Common myeloid progenitor, CD34-positive (primary cell): ENCODE measurements at regions not wholly inside any gene's neighbourhood (a gene's known extent, or its start where the extent isn't known, plus 50 kb on each side); places are given as distances from the start of the nearest gene placed in this dataset.
A peak's percentile ranks its signal among the peaks of the same experiment; 100 is the strongest.

Experiments used
- CTCF ChIA-PET: fragments of 350-600 bp; sonication (Branson Sonifier 250); formaldehyde crosslinking; loops from one replicate; lab custom pipeline; 2021; ENCODE audit warnings: antibody characterized with exemption; lab: Charles Lee
- POLR2A ChIA-PET: fragments of 350-600 bp; sonication (Branson Sonifier 250); formaldehyde crosslinking; loops from one replicate; lab custom pipeline; 2021; ENCODE audit warnings: antibody characterized with exemption; lab: Charles Lee
- DNase-seq, 3 donors: peaks; one replicate each; pipeline versions ENCODE4 v3.0.0 to v3.0.0-alpha.2; 2013
- H3K27ac ChIP-seq, 2 experiments: 1 replicate in 1 of 2; 2 replicates in 1 of 2; pipeline ENCODE4 v1.7.0; 2013; ENCODE audit warnings: inconsistent platforms in 2 of 2, low read length in 2 of 2, mild to moderate bottlenecking in 2 of 2, low read depth in 1 of 2, moderate library complexity in 1 of 2; ENCODE audit not compliant: severe bottlenecking in 2 of 2, insufficient read depth in 1 of 2, poor library complexity in 1 of 2
- H3K27me3 ChIP-seq, 5 experiments: replicated peaks in 2 of 5; 1 replicate in 3 of 5; 2 replicates in 2 of 5; pipeline versions ENCODE4 v1.6.1 to v1.7.0; 2013; ENCODE audit warnings: low read length in 4 of 5, mild to moderate bottlenecking in 2 of 5, moderate library complexity in 2 of 5, inconsistent platforms in 1 of 5; ENCODE audit not compliant: insufficient read depth in 5 of 5, control insufficient read depth in 4 of 5
- H3K36me3 ChIP-seq, 4 experiments: 1 replicate in 2 of 4; 2 replicates in 2 of 4; pipeline versions ENCODE4 v1.6.1 to v1.7.0; 2013; ENCODE audit warnings: low read length in 3 of 4, control low read depth in 1 of 4, mild to moderate bottlenecking in 1 of 4; ENCODE audit not compliant: control insufficient read depth in 4 of 4, insufficient read depth in 4 of 4
- H3K4me1 ChIP-seq, 4 experiments: 1 replicate in 3 of 4; 2 replicates in 1 of 4; pipeline versions ENCODE4 v1.6.1 to v1.7.1; 2013; ENCODE audit warnings: low read length in 3 of 4, mild to moderate bottlenecking in 3 of 4, control low read depth in 1 of 4, inconsistent platforms in 1 of 4, moderate library complexity in 1 of 4; ENCODE audit not compliant: control insufficient read depth in 4 of 4, insufficient read depth in 4 of 4; ENCODE audit errors: control extremely low read depth in 1 of 4
- H3K4me3 ChIP-seq, 7 experiments: 1 replicate in 4 of 7; 2 replicates in 3 of 7; pipeline versions ENCODE4 v1.5.1 to v1.7.0; 2013; ENCODE audit warnings: mild to moderate bottlenecking in 7 of 7, low read length in 6 of 7, moderate library complexity in 6 of 7, inconsistent platforms in 2 of 7, low read depth in 2 of 7, control low read depth in 1 of 7; ENCODE audit not compliant: insufficient read depth in 4 of 7, control insufficient read depth in 1 of 7; ENCODE audit errors: extremely low read depth in 1 of 7
- H3K9me3 ChIP-seq, 5 experiments: 1 replicate in 4 of 5; 2 replicates in 1 of 5; pipeline versions ENCODE4 v1.6.1 to v1.7.1; 2013; ENCODE audit warnings: low read length in 4 of 5, mild to moderate bottlenecking in 2 of 5, inconsistent platforms in 1 of 5, low read depth in 1 of 5, moderate library complexity in 1 of 5; ENCODE audit not compliant: control insufficient read depth in 4 of 5, insufficient read depth in 2 of 5; ENCODE audit errors: control extremely low read depth in 1 of 5
- WGBS: methylation state at CpG from one replicate; pipeline ENCODE4 v1.1.5; 2013; ENCODE audit not compliant: insufficient coverage; 5-methylcytosine and 5-hydroxymethylcytosine counted together

DNA sequence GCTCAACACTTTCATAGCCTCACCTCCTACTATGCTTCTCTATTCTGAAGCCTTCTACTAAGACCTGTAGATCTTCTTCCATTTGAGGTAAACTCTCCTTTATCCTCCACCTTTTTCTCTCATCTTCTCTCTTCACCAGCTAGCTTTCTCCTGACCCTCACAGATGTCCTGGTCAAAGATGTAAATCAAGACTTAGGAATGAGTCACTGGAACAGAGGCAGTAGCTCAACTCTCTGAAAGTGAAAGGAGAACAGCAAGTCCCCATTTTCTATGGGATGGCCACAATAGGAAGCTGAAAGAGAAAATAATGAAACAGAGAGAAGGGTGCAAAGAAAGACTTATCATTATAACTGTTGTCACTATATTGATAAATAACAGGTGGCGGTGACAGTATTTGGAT, 86.1 kb upstream of the DOCK9 start:
- DNase-seq, result no peak
- H3K36me3 ChIP-seq, result no peaks in the 10 kb centered on the region
- WGBS, result no CpG with 5 or more reads among the region's 1 CpG
- no peak overlapping the region for H3K27ac ChIP-seq
- H3K27me3 ChIP-seq, result peaks cover 0 to 76% (median 31%) of the 10 kb centered on the region in 5 experiments
- no peaks in the 10 kb centered on the region for H3K9me3 ChIP-seq
- POLR2A ChIA-PET, result no interaction called here
- H3K4me3 ChIP-seq, result no peak overlapping the region
- CTCF ChIA-PET, result interaction anchor here (0.6 to 2.2 kb wide), 4 partner anchors 8 to 91 kb away, joined by 3 to 6 read pairs (median 5); no protein-coding TSS in a partner anchor
- peaks cover 0 to 9% (median 2%) of the 10 kb centered on the region in 4 experiments for H3K4me1 ChIP-seq

DNA sequence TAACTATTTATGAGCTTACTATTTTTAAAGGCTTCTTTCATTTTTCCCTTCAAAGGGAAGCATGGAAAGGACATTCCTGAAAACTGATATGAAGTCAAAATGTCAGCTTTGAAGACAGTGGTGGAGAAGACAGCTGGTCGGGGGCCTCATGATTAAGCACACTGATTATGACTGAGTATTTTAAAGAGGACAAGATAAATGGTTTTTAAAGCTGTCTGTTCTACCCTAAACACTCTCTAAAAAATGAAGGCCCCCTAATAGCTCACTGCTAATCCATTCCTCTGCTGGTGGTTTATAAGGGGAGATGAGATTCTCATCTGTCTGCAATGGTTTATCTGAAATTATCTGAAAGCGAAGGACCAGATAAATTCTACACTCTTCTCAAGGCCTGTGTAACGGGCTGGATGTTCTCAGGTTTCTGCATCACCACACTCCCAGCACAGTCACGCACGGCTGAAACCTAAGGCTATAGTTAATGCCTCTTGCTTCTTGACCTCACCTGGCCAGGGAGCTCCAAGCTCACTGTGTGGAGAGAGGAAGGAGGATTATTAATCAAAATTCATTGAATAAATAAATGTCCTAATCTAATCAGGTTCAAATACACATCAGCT, 86.9 kb upstream of the DOCK9 start:
- Histone ChIP-seq H3K27ac (no peak overlapping the region), H3K9me3 (no peaks in the 10 kb centered on the region), H3K4me1 (peaks cover 0 to 9% (median 2%) of the 10 kb centered on the region in 4 experiments), H3K36me3 (no peaks in the 10 kb centered on the region), H3K4me3 (no peak overlapping the region), H3K27me3 (peaks cover 0 to 68% (median 30%) of the 10 kb centered on the region in 5 experiments)
- WGBS, result 100% methylated on average over 1 of the region's 5 CpGs
- POLR2A ChIA-PET, result no interaction called here
- CTCF ChIA-PET, result interaction anchor here (0.6 to 2.2 kb wide), 5 partner anchors 9 to 92 kb away, joined by 3 to 6 read pairs (median 5); no protein-coding TSS in a partner anchor
- no peak for DNase-seq

DNA sequence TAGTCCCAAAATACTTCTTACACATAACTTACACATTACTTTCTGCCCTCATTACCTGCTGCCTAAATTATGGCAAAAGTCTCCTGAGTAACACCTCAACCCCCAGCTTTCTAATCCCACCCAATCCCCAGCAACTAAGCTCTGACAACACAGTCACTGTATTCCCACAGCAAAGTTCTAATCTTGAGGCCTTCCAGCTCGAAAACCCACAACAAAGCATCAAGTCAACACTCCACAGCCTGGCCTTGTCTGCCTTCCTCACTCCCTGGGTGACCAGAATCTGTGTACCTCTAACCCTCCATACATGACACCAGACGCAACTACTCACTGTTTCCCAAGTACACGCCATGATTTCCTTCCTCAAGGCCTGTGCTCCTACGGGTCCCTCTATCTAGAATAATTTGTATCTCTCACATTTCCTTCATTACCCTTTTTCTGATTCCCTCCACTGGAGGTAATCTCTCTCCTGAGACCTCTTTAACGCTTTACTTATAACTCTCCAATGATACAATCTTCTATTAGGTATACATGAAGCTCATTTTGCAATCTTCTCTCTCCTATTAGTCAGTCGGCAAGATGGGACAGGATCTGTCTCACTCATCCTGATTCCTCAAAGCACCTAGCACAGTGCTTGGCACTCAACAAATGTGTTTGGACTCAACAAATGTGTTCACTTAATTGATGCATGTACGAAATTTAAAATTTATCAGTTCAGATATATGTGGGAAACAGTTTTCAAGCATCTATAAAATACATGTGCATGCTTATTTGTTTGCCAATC, 87.6 kb upstream of the DOCK9 start:
- H3K4me1 ChIP-seq, result peaks cover 0 to 9% (median 2%) of the 10 kb centered on the region in 4 experiments
- no peak overlapping the region for H3K4me3 ChIP-seq
- H3K9me3 ChIP-seq, result no peaks in the 10 kb centered on the region
- CTCF ChIA-PET, result interaction anchor here (0.5 to 2.2 kb wide), 4 partner anchors 9 to 139 kb away, joined by 3 to 6 read pairs (median 4); no protein-coding TSS in a partner anchor
- H3K27me3 ChIP-seq, result peaks cover 0 to 64% (median 30%) of the 10 kb centered on the region in 5 experiments
- DNase-seq, result no peak
- H3K27ac ChIP-seq, result no peak overlapping the region
- POLR2A ChIA-PET, result no interaction called here
- WGBS, result 94% methylated on average over 4 of the region's 7 CpGs
- no peaks in the 10 kb centered on the region for H3K36me3 ChIP-seq

DNA sequence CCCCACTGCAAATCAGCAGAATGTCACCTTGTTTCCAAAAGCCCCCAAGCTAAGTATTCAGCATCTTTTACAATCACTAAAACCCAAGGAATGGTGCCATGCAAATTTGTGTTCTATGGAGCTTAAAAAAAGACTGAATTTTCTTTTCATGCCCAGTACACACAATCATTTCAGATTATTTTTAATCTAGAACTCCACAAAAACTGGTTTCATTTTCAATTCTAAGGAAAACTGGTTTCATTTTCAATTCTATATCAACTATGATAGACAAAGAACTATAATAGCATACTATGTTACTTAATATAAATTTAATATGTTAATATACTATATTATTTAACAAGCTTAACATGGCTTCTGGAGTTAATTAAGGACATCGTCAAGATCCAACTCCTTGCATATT, 88.4 kb upstream of the DOCK9 start:
- Histone ChIP-seq H3K9me3 (no peaks in the 10 kb centered on the region), H3K27ac (no peak overlapping the region), H3K4me1 (peaks cover 0 to 9% (median 2%) of the 10 kb centered on the region in 4 experiments), H3K4me3 (no peak overlapping the region), H3K36me3 (no peaks in the 10 kb centered on the region), H3K27me3 (peaks cover 0 to 59% (median 32%) of the 10 kb centered on the region in 5 experiments)
- no CpG with 5 or more reads among the region's 1 CpG for WGBS
- peak in 1 of 3 donors; percentile 23 for DNase-seq
- ChIA-PET POLR2A (no interaction called here), CTCF (interaction anchor here (0.5 to 1.1 kb wide), 5 partner anchors 8 to 138 kb away, joined by 3 to 5 read pairs (median 3); no protein-coding TSS in a partner anchor)

DNA sequence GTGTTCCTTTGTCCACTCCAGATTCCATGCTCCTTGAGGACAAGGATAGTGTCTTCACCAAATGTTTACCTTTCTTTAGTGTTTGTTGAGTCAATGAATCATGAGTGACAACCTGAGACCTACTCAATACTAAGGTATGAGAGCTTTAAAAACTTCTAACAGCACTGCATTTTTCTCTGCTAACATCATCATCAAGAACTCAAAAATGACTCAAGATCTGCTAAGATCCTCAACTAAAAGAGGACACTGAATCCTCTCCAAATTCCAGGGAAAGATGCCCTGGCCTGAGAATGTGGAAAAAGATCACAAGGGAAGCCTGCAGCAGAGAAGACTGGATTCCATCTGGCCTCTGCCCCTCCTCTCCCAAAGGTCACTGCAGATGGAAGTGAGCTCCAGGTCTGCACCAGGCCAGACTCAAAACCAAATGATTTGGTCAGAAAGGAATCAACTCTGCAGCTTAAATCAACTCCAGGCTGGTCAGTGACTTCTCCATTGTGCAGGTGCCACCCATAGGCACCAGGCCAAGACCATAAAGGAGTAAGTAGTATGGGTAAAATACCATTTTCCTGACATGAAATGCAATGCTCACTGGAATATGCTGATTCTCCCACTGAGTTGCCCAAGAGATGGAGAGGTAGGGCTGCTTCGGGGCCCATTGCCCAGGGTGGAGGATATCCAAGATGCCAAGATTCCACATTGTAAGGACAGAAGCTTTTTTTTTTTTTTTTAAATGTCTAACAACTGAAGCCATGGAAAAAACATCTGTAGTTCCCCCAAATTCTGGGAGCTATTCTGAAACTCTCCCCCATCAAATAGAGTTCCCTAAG, 89.5 kb upstream of the DOCK9 start:
- no peak for DNase-seq
- H3K4me1 ChIP-seq, result peaks cover 0 to 8% (median 1%) of the 10 kb centered on the region in 4 experiments
- H3K36me3 ChIP-seq, result no peaks in the 10 kb centered on the region
- ChIA-PET CTCF (interaction anchor here (0.8 to 1.0 kb wide), 2 partner anchors 11 to 15 kb away, joined by 3 to 5 read pairs; no protein-coding TSS in a partner anchor), POLR2A (no interaction called here)
- no CpG with 5 or more reads among the region's 1 CpG for WGBS
- peaks cover 0 to 57% (median 28%) of the 10 kb centered on the region in 5 experiments for H3K27me3 ChIP-seq
- no peak overlapping the region for H3K27ac ChIP-seq
- H3K4me3 ChIP-seq, result no peak overlapping the region
- H3K9me3 ChIP-seq, result peaks cover 0 to 2% (median 0%) of the 10 kb centered on the region in 5 experiments

DNA sequence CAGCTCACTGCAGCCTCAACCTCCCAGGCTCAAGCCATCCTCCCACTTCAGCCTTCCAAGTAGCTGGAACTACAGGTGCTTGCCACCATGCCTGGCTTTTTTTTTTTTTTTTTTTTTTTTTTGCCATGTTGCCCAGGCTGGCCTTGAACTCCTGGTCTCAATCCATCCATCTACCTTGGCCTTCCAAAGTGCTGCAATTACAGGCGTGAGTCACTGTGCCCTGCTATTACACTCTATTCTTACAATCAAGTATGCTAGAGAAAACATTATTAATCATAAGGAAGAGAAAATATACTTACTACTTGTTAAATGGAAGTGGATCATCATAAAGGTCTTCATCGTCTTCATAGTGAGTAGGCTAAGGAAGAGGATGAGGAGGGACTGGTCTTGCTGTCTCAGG, 93.3 kb upstream of the DOCK9 start:
- H3K36me3 ChIP-seq, result no peaks in the 10 kb centered on the region
- DNase-seq, result no peak
- 100% methylated on average over 1 of the region's 2 CpGs for WGBS
- peaks cover 0 to 24% (median 14%) of the 10 kb centered on the region in 5 experiments for H3K9me3 ChIP-seq
- POLR2A ChIA-PET, result interaction anchor here (0.6 kb wide), 1 partner anchor 93 kb away, joined by 5 read pairs; no protein-coding TSS in a partner anchor
- peaks cover 0 to 40% (median 15%) of the 10 kb centered on the region in 5 experiments for H3K27me3 ChIP-seq
- CTCF ChIA-PET, result interaction anchor here (1.4 kb wide), 1 partner anchor 12 kb away, joined by 3 read pairs; no protein-coding TSS in a partner anchor
- H3K4me3 ChIP-seq, result no peak overlapping the region
- H3K27ac ChIP-seq, result no peak overlapping the region
- peaks cover 0 to under 1% (median 0%) of the 10 kb centered on the region in 4 experiments for H3K4me1 ChIP-seq
